ENCODE measurements at regions not wholly inside any gene's neighbourhood (a gene's known extent, or its start where the extent isn't known, plus 50 kb on each side); places are given as distances from the start of the nearest gene placed in this dataset.
A peak's percentile ranks its signal among the peaks of the same experiment; 100 is the strongest.

GRCh38 chr2:30024281-30024680 lies 102.9 kb upstream of the ALK start:
- intact Hi-C loops (cut with DNase I; ENCODE audit: low total_unique reads), result no loop called here
- no peak for TF ChIP-seq POLR2A (IDR thresholded peaks at IDR 0.05)
- peaks cover 0 to 8% of the 10 kb centered on the region in 2 donors for H3K27me3 ChIP-seq
- no peak overlapping the region for H3K27ac ChIP-seq
- DNase-seq (ENCODE audit: low spot score in 2 of 2), result no peak
- no peaks in the 10 kb centered on the region for H3K9me3 ChIP-seq
- no peaks in the 10 kb centered on the region for H3K36me3 ChIP-seq
- no peak overlapping the region for H3K4me3 ChIP-seq
- H3K4me1 ChIP-seq, result peaks cover 0 to 6% of the 10 kb centered on the region in 2 donors

GRCh38 chr2:30026091-30027055 lies 105.0 kb upstream of the ALK start:
- Histone ChIP-seq H3K9me3 (no peaks in the 10 kb centered on the region), H3K36me3 (no peaks in the 10 kb centered on the region), H3K4me3 (no peak overlapping the region), H3K27ac (peak overlapping the region in 1 of 2 donors; percentile 77), H3K27me3 (peaks cover 0 to 8% of the 10 kb centered on the region in 2 donors), H3K4me1 (peaks cover 0 to 6% of the 10 kb centered on the region in 2 donors)
- TF ChIP-seq POLR2AphosphoS5 (IDR thresholded peaks at IDR 0.05) (no peak), POLR2A (IDR thresholded peaks at IDR 0.05) (no peak), CTCF (IDR thresholded peaks at IDR 0.05) (peak in 2 of 3 donors; percentile 43 to 57)
- peak; percentile 53 to 70 for DNase-seq (ENCODE audit: low spot score in 2 of 2)
- intact Hi-C loops (cut with DNase I; ENCODE audit: low total_unique reads), result no loop called here

GRCh38 chr2:30029804-30030203 lies 108.4 kb upstream of the ALK start:
- peaks cover 0 to 8% of the 10 kb centered on the region in 2 donors for H3K27me3 ChIP-seq
- intact Hi-C loops (cut with DNase I; ENCODE audit: low total_unique reads), result no loop called here
- H3K9me3 ChIP-seq, result no peaks in the 10 kb centered on the region
- no peak overlapping the region for H3K4me3 ChIP-seq
- no peak overlapping the region for H3K27ac ChIP-seq
- H3K4me1 ChIP-seq, result peaks cover 0 to 6% of the 10 kb centered on the region in 2 donors
- H3K36me3 ChIP-seq, result no peaks in the 10 kb centered on the region
- no peak for DNase-seq (ENCODE audit: low spot score in 2 of 2)
- TF ChIP-seq CTCF (IDR thresholded peaks at IDR 0.05), result no peak
- no peak for TF ChIP-seq POLR2A (IDR thresholded peaks at IDR 0.05)
- no peak for TF ChIP-seq POLR2AphosphoS5 (IDR thresholded peaks at IDR 0.05)

GRCh38 chr2:30030361-30030760 lies 109.0 kb upstream of the ALK start:
- Histone ChIP-seq H3K36me3 (no peaks in the 10 kb centered on the region), H3K4me1 (peaks cover 0 to 6% of the 10 kb centered on the region in 2 donors), H3K27ac (peak overlapping the region in 1 of 2 donors; percentile 12), H3K4me3 (no peak overlapping the region), H3K9me3 (no peaks in the 10 kb centered on the region), H3K27me3 (peaks cover 0 to 8% of the 10 kb centered on the region in 2 donors)
- TF ChIP-seq CTCF (IDR thresholded peaks at IDR 0.05), result no peak
- no peak for TF ChIP-seq POLR2A (IDR thresholded peaks at IDR 0.05)
- no peak for TF ChIP-seq POLR2AphosphoS5 (IDR thresholded peaks at IDR 0.05)
- no peak for DNase-seq (ENCODE audit: low spot score in 2 of 2)
- intact Hi-C loops (cut with DNase I; ENCODE audit: low total_unique reads), result no loop called here

- Histone ChIP-seq H3K27me3 (peaks cover 0 to 8% of the 10 kb centered on the region in 2 donors), H3K4me1 (peaks cover 0 to 6% of the 10 kb centered on the region in 2 donors), H3K9me3 (no peaks in the 10 kb centered on the region), H3K27ac (no peak overlapping the region), H3K4me3 (no peak overlapping the region), H3K36me3 (no peaks in the 10 kb centered on the region)
- TF ChIP-seq CTCF (IDR thresholded peaks at IDR 0.05) (no peak), POLR2AphosphoS5 (IDR thresholded peaks at IDR 0.05) (no peak), POLR2A (IDR thresholded peaks at IDR 0.05) (no peak)
- intact Hi-C loops (cut with DNase I; ENCODE audit: low total_unique reads), result no loop called here
- DNase-seq (ENCODE audit: low spot score in 2 of 2), result no peak
Measured at GRCh38 chr2:30031184-30031583, 109.8 kb upstream of the ALK start.
